NCI-H2081 (cell line): ENCODE measurements at regions not wholly inside any gene's neighbourhood (a gene's known extent, or its start where the extent isn't known, plus 50 kb on each side); places are given as distances from the start of the nearest gene placed in this dataset.
"Not testable (repeated sequence)": the region's sequence is repeated elsewhere in the genome, so short reads cannot be mapped to it uniquely, and the experiment has no call there.

Source experiments
- DNase-seq, 2 experiments: peaks; one replicate each; lab custom pipeline; 2025; lab: John Stamatoyannopoulos, UW

- no peak for DNase-seq
Observed at GRCh38 chr22:49460091-49460490, 367.6 kb downstream of the BRD1 start.

- DNase-seq: no peak
Observed at GRCh38 chr22:49458708-49459099, 369.0 kb downstream of the BRD1 start.

- no peak for DNase-seq
Observed at GRCh38 chr22:49457946-49458707, 369.5 kb downstream of the BRD1 start.

- DNase-seq: no peak
Observed at GRCh38 chr22:49457146-49457545, 370.5 kb downstream of the BRD1 start.

- DNase-seq: no peak
Observed at GRCh38 chr22:49455595-49455994, 372.1 kb downstream of the BRD1 start.

GRCh38 chr22:49454726-49455125 is 372.9 kb downstream of the BRD1 start:
- no peak for DNase-seq

- DNase-seq: no peak
Observed at GRCh38 chr22:49453771-49454170, 373.9 kb downstream of the BRD1 start.

DNA sequence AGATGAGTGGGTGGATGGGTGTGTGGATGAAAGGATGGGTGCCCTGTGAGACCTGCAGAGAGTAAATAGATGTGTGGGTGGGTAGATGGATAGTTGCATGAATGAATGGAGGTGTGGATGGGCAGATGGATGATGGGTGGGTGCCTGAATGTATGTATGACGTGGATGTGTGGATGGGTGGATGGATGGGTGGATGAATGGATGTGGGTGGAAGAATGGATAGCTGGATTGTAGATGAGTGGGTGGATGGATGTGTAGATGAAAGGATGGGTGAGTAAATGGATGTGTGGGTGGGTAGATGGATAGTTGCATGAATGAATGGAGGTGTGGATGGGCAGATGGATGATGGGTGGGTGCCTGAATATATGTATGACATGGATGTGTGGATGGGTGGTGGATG is 374.7 kb downstream of the BRD1 start:
- DNase-seq: not testable (repeated sequence)

DNA sequence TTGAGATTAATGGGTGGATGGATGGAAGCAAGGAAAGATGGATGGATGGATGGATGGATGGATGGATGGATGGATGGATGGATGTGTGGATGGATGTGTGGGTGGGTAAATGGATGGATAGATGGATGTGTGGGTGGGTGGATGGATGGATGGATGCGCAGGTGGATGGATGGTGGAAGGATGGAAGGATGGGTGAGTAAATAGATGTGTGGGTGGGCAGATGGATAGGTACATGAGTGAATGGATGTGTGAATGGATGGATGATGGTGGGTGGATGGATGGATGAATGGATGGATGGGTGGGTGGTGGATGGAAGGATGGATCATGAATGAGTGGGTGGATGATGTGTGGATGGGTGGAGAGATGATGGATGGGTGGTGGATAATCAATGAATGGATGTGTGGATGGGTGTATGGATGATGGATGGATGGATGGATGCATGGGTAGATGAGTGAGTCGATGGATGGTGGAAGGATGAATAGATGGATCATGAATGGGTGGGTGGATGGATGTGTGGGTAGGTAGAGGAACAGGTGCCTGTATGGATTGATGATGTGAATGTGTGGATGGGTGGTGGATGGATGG is 375.2 kb downstream of the BRD1 start:
- DNase-seq: no peak

- no peak for DNase-seq
Observed at GRCh38 chr22:49451070-49451840, 376.4 kb downstream of the BRD1 start.

- no peak for DNase-seq
Observed at GRCh38 chr22:49450498-49450897, 377.2 kb downstream of the BRD1 start.

- no peak for DNase-seq
Observed at GRCh38 chr22:49449811-49450446, 377.7 kb downstream of the BRD1 start.

DNA sequence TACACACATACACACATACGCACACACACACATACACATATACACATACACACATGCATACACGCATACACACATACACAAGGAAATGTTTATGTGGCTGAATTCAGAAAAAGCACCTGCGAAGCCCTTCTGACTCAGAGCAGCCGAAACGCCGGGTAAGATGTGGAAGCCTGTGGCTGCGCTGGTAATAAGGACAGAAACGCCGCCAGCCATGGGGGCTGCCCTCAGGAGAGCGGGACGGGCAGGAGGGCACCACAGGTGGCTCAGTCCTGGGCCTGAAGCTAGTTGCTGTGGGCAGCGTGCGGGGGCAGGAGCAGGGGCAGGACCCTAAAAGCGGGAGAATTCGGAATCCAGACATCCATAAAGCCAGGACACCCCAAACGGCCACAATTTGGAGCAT is 378.3 kb downstream of the BRD1 start:
- DNase-seq: no peak

DNA sequence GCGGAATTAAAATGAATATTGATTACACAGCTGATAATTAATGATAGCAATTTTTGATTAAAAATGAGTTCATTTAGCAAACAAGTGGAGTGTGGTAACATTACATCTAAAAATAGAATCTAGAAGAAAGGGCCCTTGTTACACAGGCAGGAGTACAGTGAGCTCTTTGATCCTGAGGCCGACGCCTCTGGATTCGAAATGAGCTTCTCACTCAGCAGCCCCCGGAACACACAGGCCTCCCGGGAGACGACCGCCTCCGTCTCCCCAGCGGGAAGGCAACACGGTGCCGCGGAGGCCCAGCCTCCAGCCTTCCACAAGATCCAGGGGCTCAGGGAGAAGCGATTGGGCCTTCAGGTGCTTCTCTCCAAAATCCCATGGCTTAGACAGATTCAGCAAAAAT is 379.1 kb downstream of the BRD1 start:
- DNase-seq: no peak

GRCh38 chr22:49447837-49448236 is 379.8 kb downstream of the BRD1 start:
- no peak for DNase-seq

GRCh38 chr22:49446759-49447710 is 380.6 kb downstream of the BRD1 start:
- no peak for DNase-seq

DNA sequence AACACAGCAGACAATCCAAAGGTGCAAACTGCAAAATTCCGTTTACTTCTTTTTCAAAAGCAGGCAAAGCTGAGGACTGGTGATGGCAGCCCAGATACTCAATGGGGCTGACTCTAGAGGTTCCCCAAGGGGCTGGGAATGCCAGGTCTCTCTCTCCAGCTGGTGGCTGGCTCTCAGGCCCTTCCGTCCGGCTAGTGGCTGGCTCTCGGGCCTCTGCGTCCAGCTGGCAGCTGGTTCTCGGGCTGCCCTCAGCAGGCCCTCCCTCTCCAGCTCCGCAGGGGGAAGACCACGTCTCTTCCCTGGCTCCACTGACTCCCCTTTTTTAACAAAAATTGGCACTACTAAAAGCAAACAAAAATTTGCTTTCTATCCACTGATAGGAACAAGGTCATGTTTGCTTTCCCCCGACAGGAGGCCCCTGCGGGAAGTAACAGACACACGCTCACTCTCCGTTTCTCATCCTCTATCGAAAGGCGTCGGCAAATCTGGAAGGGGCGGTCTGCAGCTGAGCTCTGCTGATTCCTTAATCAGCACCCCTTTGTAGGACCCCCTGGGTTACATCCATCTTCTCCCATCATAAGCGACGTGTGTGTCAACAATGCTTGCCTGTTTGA is 381.4 kb downstream of the BRD1 start:
- DNase-seq: no peak

DNA sequence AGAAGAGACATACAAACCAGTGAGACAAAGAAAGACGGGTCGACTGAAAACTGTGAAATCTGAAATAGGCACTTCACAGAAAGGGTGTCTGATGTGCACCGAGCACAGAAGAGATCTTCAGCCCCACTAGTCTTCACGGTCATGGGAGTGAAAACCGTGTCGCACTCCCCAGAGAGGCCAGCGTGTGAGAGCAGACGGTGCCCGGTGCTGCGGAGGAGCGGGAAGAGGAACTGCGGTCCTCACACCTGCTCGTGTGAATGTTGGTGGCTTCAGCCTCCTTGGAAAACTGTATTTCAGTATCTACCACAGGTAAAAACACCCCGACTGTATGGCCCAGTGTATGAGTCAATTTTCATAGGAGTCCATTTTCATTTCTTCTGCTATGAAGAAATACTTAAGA is 382.9 kb downstream of the BRD1 start:
- DNase-seq: no peak

- no peak for DNase-seq
Observed at GRCh38 chr22:49440931-49441330, 386.7 kb downstream of the BRD1 start.

- DNase-seq: no peak
Observed at GRCh38 chr22:49439373-49439772, 388.3 kb downstream of the BRD1 start.

DNA sequence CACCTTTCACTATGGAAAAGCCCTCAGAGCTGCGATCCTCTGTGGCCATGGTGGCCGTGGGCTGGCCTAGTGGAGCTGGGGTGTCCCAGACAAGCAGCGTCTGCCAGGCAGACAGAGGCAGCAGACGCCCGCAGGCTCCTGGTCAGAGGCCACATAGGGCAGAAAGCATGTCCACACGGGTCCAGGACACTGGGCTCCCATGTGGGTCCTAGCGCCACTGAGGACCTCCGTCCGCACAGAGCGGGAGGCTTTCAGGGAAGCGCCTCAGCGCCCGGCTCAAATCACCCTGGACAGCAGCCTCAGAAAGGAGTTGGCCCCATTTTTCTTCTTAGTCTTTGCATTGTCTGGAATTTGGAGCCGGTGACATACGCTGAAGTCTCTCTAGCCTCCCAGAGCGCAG is 389.7 kb downstream of the BRD1 start:
- no peak for DNase-seq
